A549 (cell line): ENCODE measurements at regions not wholly inside any gene's neighbourhood (a gene's known extent, or its start where the extent isn't known, plus 50 kb on each side); places are given as distances from the start of the nearest gene placed in this dataset.

Experiments used
- CHD2 ChIP-seq: fragments of 150-350 bp; IDR thresholded peaks from 2 replicates; pipeline ENCODE4 v1.6.1; 2014; ENCODE audit warnings: low read length; ENCODE audit not compliant: partially characterized antibody
- CTCF ChIP-seq: fragments of >200 bp; sonication (Bioruptor Twin); formaldehyde crosslinking; IDR thresholded peaks from 3 replicates; pipeline ENCODE4 v1.5.1; 2016
- EP300 ChIP-seq, 2 experiments: fragments of >200 bp; sonication (Bioruptor Twin); formaldehyde crosslinking; IDR thresholded peaks; 2 replicates in 1 of 2; 3 replicates in 1 of 2; pipeline ENCODE4 v1.6.1; 2016 to 2017
- HDAC2 ChIP-seq: fragments of 200-600 bp; sonication (generic); IDR thresholded peaks from 2 replicates; pipeline ENCODE4 v1.6.1; 2016
- JUN ChIP-seq, 2 experiments: fragments of >200 bp; sonication (Bioruptor Twin); formaldehyde crosslinking; IDR thresholded peaks; 2 replicates in 1 of 2; 3 replicates in 1 of 2; pipeline ENCODE4 v1.6.1; 2016 to 2017
- KDM1A ChIP-seq: fragments of 200-600 bp; sonication (generic); IDR thresholded peaks from 2 replicates; pipeline ENCODE4 v1.6.1; 2016; ENCODE audit warnings: low read depth, mild to moderate bottlenecking
- MAFK ChIP-seq: fragments of 450-650 bp; IDR thresholded peaks from 2 replicates; pipeline ENCODE4 v1.6.1; 2014; ENCODE audit not compliant: partially characterized antibody
- MAX ChIP-seq: IDR thresholded peaks from 2 replicates; pipeline ENCODE4 v1.6.1; 2012
- POLR2A ChIP-seq: IDR thresholded peaks from 2 replicates; pipeline ENCODE4 v1.6.1; 2012; ENCODE audit warnings: mild to moderate bottlenecking, low read length
- POLR2AphosphoS2 ChIP-seq: conservative IDR thresholded peaks from 2 replicates; pipeline ENCODE4 v1.6.1; 2012; ENCODE audit warnings: low read length, improper control_type of control experiment, inconsistent platforms
- RFX5 ChIP-seq: fragments of 450-650 bp; IDR thresholded peaks from 2 replicates; pipeline ENCODE4 v1.7.1; 2014; ENCODE audit warnings: antibody characterized with exemption, mild to moderate bottlenecking, moderate library complexity
- TF ChIP-seq, protein P1 (sequence below): fragments of 200-600 bp; sonication (generic); IDR thresholded peaks from 2 replicates; pipeline ENCODE4 v1.6.1; 2016; ENCODE audit warnings: antibody characterized with exemption, mild to moderate bottlenecking, moderate library complexity

DNA sequence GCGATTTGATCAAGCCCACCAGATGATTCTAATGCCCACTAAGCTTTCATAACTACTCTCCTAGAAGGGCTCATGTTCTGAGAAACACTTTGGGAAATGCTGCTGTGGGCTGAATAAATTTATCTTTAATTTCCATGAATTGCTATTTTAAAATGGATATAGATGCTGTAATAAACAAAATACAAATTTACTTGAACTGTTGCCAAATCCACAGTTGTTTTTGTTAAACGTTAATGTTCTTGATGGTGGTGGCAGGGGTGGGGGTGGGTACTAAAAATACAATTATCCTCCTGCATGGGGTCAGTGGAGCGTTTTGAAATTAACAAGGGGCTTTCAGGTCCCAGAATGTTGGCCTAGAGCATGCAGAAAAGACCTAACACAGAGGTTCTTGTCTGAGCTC, 244.7 kb upstream of the POU3F1 start:
- TF ChIP-seq KDM1A (no peak), POLR2AphosphoS2 (no peak), POLR2A (no peak), CTCF (no peak), HDAC2 (no peak), JUN (IDR thresholded peaks at IDR 0.05) (no peak), MAFK (no peak), CHD2 (no peak), MAX (no peak), EP300 (IDR thresholded peaks at IDR 0.05) (no peak), RFX5 (no peak)
- TF ChIP-seq, protein P1, sequence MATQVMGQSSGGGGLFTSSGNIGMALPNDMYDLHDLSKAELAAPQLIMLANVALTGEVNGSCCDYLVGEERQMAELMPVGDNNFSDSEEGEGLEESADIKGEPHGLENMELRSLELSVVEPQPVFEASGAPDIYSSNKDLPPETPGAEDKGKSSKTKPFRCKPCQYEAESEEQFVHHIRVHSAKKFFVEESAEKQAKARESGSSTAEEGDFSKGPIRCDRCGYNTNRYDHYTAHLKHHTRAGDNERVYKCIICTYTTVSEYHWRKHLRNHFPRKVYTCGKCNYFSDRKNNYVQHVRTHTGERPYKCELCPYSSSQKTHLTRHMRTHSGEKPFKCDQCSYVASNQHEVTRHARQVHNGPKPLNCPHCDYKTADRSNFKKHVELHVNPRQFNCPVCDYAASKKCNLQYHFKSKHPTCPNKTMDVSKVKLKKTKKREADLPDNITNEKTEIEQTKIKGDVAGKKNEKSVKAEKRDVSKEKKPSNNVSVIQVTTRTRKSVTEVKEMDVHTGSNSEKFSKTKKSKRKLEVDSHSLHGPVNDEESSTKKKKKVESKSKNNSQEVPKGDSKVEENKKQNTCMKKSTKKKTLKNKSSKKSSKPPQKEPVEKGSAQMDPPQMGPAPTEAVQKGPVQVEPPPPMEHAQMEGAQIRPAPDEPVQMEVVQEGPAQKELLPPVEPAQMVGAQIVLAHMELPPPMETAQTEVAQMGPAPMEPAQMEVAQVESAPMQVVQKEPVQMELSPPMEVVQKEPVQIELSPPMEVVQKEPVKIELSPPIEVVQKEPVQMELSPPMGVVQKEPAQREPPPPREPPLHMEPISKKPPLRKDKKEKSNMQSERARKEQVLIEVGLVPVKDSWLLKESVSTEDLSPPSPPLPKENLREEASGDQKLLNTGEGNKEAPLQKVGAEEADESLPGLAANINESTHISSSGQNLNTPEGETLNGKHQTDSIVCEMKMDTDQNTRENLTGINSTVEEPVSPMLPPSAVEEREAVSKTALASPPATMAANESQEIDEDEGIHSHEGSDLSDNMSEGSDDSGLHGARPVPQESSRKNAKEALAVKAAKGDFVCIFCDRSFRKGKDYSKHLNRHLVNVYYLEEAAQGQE, result no peak
